Erythroblast (primary cell): ENCODE measurements at regions not wholly inside any gene's neighbourhood (a gene's known extent, or its start where the extent isn't known, plus 50 kb on each side); places are given as distances from the start of the nearest gene placed in this dataset.

Source experiments
- DNase-seq, 2 experiments: peaks; one replicate each; lab custom pipeline; 2025; lab: John Stamatoyannopoulos, UW
- GATA1 ChIP-seq: IDR thresholded peaks from 2 replicates; pipeline ENCODE4 v1.6.1; 2011; ENCODE audit warnings: low read depth, mild to moderate bottlenecking, control low read depth, low read length, moderate library complexity
- POLR2A ChIP-seq: IDR thresholded peaks from 2 replicates; pipeline ENCODE4 v1.6.1; 2011; ENCODE audit warnings: mild to moderate bottlenecking, low read length

GRCh38 chr14:58865514-58866281 is 227.9 kb downstream of the DACT1 start:
- DNase-seq: no peak
- no peak for TF ChIP-seq GATA1
- TF ChIP-seq POLR2A: no peak

- TF ChIP-seq POLR2A (no peak), GATA1 (no peak)
- DNase-seq: no peak
Observed at GRCh38 chr14:58866391-58866790, 228.6 kb downstream of the DACT1 start.

- DNase-seq: no peak
- TF ChIP-seq GATA1 (no peak), POLR2A (no peak)
Observed at GRCh38 chr14:58870961-58871360, 233.2 kb downstream of the DACT1 start.

- TF ChIP-seq POLR2A (no peak), GATA1 (no peak)
- no peak for DNase-seq
Observed at GRCh38 chr14:58871573-58871972, 233.8 kb downstream of the DACT1 start.

GRCh38 chr14:58872061-58872460 is 234.3 kb downstream of the DACT1 start:
- no peak for DNase-seq
- TF ChIP-seq POLR2A (no peak), GATA1 (no peak)

- no peak for DNase-seq
- TF ChIP-seq GATA1 (no peak), POLR2A (no peak)
Observed at GRCh38 chr14:58873228-58873953, 235.6 kb downstream of the DACT1 start.

- TF ChIP-seq POLR2A: no peak
- DNase-seq: no peak
Observed at GRCh38 chr14:58875613-58876012, 237.9 kb downstream of the DACT1 start.

- TF ChIP-seq POLR2A (no peak), GATA1 (no peak)
- DNase-seq: no peak
Observed at GRCh38 chr14:58876608-58877007, 238.8 kb downstream of the DACT1 start.

GRCh38 chr14:58878439-58879139 is 240.8 kb downstream of the DACT1 start:
- no peak for DNase-seq
- TF ChIP-seq POLR2A (no peak), GATA1 (no peak)

- no peak for DNase-seq
- TF ChIP-seq GATA1 (no peak), POLR2A (no peak)
Observed at GRCh38 chr14:58881433-58881832, 243.7 kb downstream of the DACT1 start.

GRCh38 chr14:58882577-58883018 is 244.8 kb downstream of the DACT1 start:
- no peak for DNase-seq
- TF ChIP-seq POLR2A (no peak), GATA1 (no peak)

GRCh38 chr14:58884442-58884841 is 246.7 kb downstream of the DACT1 start:
- DNase-seq: no peak
- no peak for TF ChIP-seq POLR2A
- TF ChIP-seq GATA1: no peak

GRCh38 chr14:58887931-58888330 is 250.2 kb downstream of the DACT1 start:
- no peak for DNase-seq
- TF ChIP-seq GATA1: no peak
- no peak for TF ChIP-seq POLR2A

GRCh38 chr14:58898655-58899316 is 261.0 kb downstream of the DACT1 start:
- TF ChIP-seq POLR2A (no peak), GATA1 (no peak)
- no peak for DNase-seq
